ENCODE measurements at regions not wholly inside any gene's neighbourhood (a gene's known extent, or its start where the extent isn't known, plus 50 kb on each side); places are given as distances from the start of the nearest gene placed in this dataset.

GRCh38 chr2:19709553-19709952 lies 192.2 kb downstream of the TTC32 start:
- TF ChIP-seq POLR2A (IDR thresholded peaks at IDR 0.05) (no peak), CTCF (IDR thresholded peaks at IDR 0.05) (no peak)

Measured in esophagus squamous epithelium (tissue), 4 donors.